Nephron (organoid): ENCODE measurements at regions not wholly inside any gene's neighbourhood (a gene's known extent, or its start where the extent isn't known, plus 50 kb on each side); places are given as distances from the start of the nearest gene placed in this dataset.
"Not testable (repeated sequence)": the region's sequence is repeated elsewhere in the genome, so short reads cannot be mapped to it uniquely, and the experiment has no call there.

Experiments used
- H3K27ac Mint-ChIP-seq, 3 experiments: 2 replicates each; pipeline ENCODE4 v1.8.0; 2020; ENCODE audit warnings: mixed read lengths in 3 of 3, mild to moderate bottlenecking in 2 of 3, moderate library complexity in 1 of 3
- H3K27me3 Mint-ChIP-seq: 2 replicates; pipeline ENCODE4 v1.8.0; 2021; ENCODE audit warnings: low read depth, mild to moderate bottlenecking, moderate library complexity, mixed read lengths
- H3K36me3 Mint-ChIP-seq: 2 replicates; pipeline ENCODE4 v1.8.0; 2020; ENCODE audit warnings: low read depth, mixed read lengths
- H3K4me1 Mint-ChIP-seq: 2 replicates; pipeline ENCODE4 v1.8.0; 2020; ENCODE audit warnings: mixed read lengths
- H3K4me3 Mint-ChIP-seq, 3 experiments: 2 replicates each; pipeline ENCODE4 v1.8.0; 2020; ENCODE audit warnings: mild to moderate bottlenecking in 3 of 3, mixed read lengths in 3 of 3, moderate library complexity in 2 of 3
- H3K9me3 Mint-ChIP-seq: 2 replicates; pipeline ENCODE4 v1.8.0; 2020; ENCODE audit warnings: mixed read lengths
- CTCF ChIP-seq, 3 experiments: fragments of 200-600 bp; sonication (generic); IDR thresholded peaks; one replicate each; pipeline ENCODE4 v1.5.0; 2021; ENCODE audit warnings: antibody characterized with exemption in 3 of 3; ENCODE audit not compliant: unreplicated experiment in 3 of 3

- Mint-ChIP-seq H3K27me3 (no peaks in the 10 kb centered on the region), H3K4me3 (no peak overlapping the region), H3K36me3 (no peaks in the 10 kb centered on the region), H3K4me1 (peaks cover 30% of the 10 kb centered on the region), H3K27ac (no peak overlapping the region), H3K9me3 (no peaks in the 10 kb centered on the region)
- TF ChIP-seq CTCF (IDR thresholded peaks at IDR 0.05; ENCODE audit: unreplicated experiment in 3 of 3) = no peak
These were observed 72.1 kb upstream of the EPHB1 start for GRCh38 chr3:134722969-134723368.

GRCh38 chr3:134729649-134730048 is 65.4 kb upstream of the EPHB1 start:
- Mint-ChIP-seq H3K9me3 (no peaks in the 10 kb centered on the region), H3K36me3 (no peaks in the 10 kb centered on the region), H3K27ac (no peak overlapping the region), H3K27me3 (peaks cover 5% of the 10 kb centered on the region), H3K4me1 (peaks cover 25% of the 10 kb centered on the region), H3K4me3 (no peak overlapping the region)
- no peak for TF ChIP-seq CTCF (IDR thresholded peaks at IDR 0.05; ENCODE audit: unreplicated experiment in 3 of 3)

GRCh38 chr3:134737516-134737915 is 57.5 kb upstream of the EPHB1 start:
- Mint-ChIP-seq H3K27ac (no peak overlapping the region), H3K4me3 (no peak overlapping the region), H3K9me3 (no peaks in the 10 kb centered on the region), H3K4me1 (peaks cover 21% of the 10 kb centered on the region), H3K27me3 (peaks cover 5% of the 10 kb centered on the region), H3K36me3 (no peaks in the 10 kb centered on the region)
- no peak for TF ChIP-seq CTCF (IDR thresholded peaks at IDR 0.05; ENCODE audit: unreplicated experiment in 3 of 3)

- not testable (repeated sequence) for H3K36me3 Mint-ChIP-seq, H3K27ac Mint-ChIP-seq, H3K4me3 Mint-ChIP-seq, H3K9me3 Mint-ChIP-seq, H3K27me3 Mint-ChIP-seq
- peaks cover 31% of the 10 kb centered on the region for H3K4me1 Mint-ChIP-seq
These were observed 55.0 kb upstream of the EPHB1 start for GRCh38 chr3:134740077-134740476.

- H3K4me3 Mint-ChIP-seq = no peak overlapping the region
- peaks cover 3% of the 10 kb centered on the region for H3K9me3 Mint-ChIP-seq
- peaks cover 9% of the 10 kb centered on the region for H3K27me3 Mint-ChIP-seq
- H3K36me3 Mint-ChIP-seq = no peaks in the 10 kb centered on the region
- TF ChIP-seq CTCF (IDR thresholded peaks at IDR 0.05; ENCODE audit: unreplicated experiment in 3 of 3) = no peak
- peaks cover 31% of the 10 kb centered on the region for H3K4me1 Mint-ChIP-seq
- H3K27ac Mint-ChIP-seq = no peak overlapping the region
These were observed 52.9 kb upstream of the EPHB1 start for GRCh38 chr3:134742202-134742601.

- H3K27ac Mint-ChIP-seq = no peak overlapping the region
- peaks cover 9% of the 10 kb centered on the region for H3K27me3 Mint-ChIP-seq
These were observed 52.1 kb upstream of the EPHB1 start for GRCh38 chr3:134743006-134743405.

More at GRCh38 chr3:134743006-134743405, 52.1 kb upstream of the EPHB1 start:
- Mint-ChIP-seq H3K9me3 (peaks cover 3% of the 10 kb centered on the region), H3K4me1 (peaks cover 31% of the 10 kb centered on the region), H3K4me3 (no peak overlapping the region), H3K36me3 (no peaks in the 10 kb centered on the region)
- TF ChIP-seq CTCF (IDR thresholded peaks at IDR 0.05; ENCODE audit: unreplicated experiment in 3 of 3) = no peak
